HK-2 (cell line): ENCODE measurements at regions not wholly inside any gene's neighbourhood (a gene's known extent, or its start where the extent isn't known, plus 50 kb on each side); places are given as distances from the start of the nearest gene placed in this dataset.

Source experiments
- DNase-seq: peaks from one replicate; pipeline ENCODE4 v3.0.0-alpha.2; 2018; ENCODE audit not compliant: unreplicated experiment

GRCh38 chr7:25395976-25396375, 167.7 kb upstream of the NPVF start:
- DNase-seq = no peak

- DNase-seq = no peak
These were observed 168.4 kb upstream of the NPVF start for GRCh38 chr7:25396668-25397067.

- DNase-seq = no peak
These were observed 170.1 kb upstream of the NPVF start for GRCh38 chr7:25398418-25398817.

- DNase-seq = no peak
These were observed 170.9 kb upstream of the NPVF start for GRCh38 chr7:25399000-25399750.

GRCh38 chr7:25402532-25402931, 174.2 kb upstream of the NPVF start:
- DNase-seq = no peak

- DNase-seq = no peak
These were observed 177.4 kb upstream of the NPVF start for GRCh38 chr7:25405736-25406135.

- no peak for DNase-seq
These were observed 178.8 kb upstream of the NPVF start for GRCh38 chr7:25407053-25407452.

- DNase-seq = no peak
These were observed 179.9 kb upstream of the NPVF start for GRCh38 chr7:25408012-25408687.

- DNase-seq = no peak
These were observed 180.6 kb upstream of the NPVF start for GRCh38 chr7:25408876-25409275.

- no peak for DNase-seq
These were observed 181.8 kb upstream of the NPVF start for GRCh38 chr7:25409897-25410636.

- DNase-seq = no peak
These were observed 192.5 kb upstream of the NPVF start for GRCh38 chr7:25420771-25421170.

- DNase-seq = no peak
These were observed 195.8 kb upstream of the NPVF start for GRCh38 chr7:25424113-25424512.

- DNase-seq = no peak
These were observed 196.6 kb upstream of the NPVF start for GRCh38 chr7:25424855-25425254.

- no peak for DNase-seq
These were observed 199.4 kb upstream of the NPVF start for GRCh38 chr7:25427721-25428120.

GRCh38 chr7:25429731-25430130, 201.4 kb upstream of the NPVF start:
- no peak for DNase-seq

- no peak for DNase-seq
These were observed 202.1 kb upstream of the NPVF start for GRCh38 chr7:25430200-25430931.

- no peak for DNase-seq
These were observed 203.7 kb upstream of the NPVF start for GRCh38 chr7:25431956-25432450.

- DNase-seq = no peak
These were observed 204.5 kb upstream of the NPVF start for GRCh38 chr7:25432807-25433206.

GRCh38 chr7:25436413-25436812, 208.1 kb upstream of the NPVF start:
- no peak for DNase-seq

- DNase-seq = no peak
These were observed 209.0 kb upstream of the NPVF start for GRCh38 chr7:25437308-25437707.

GRCh38 chr7:25444991-25445390, 216.7 kb upstream of the NPVF start:
- DNase-seq = no peak

- no peak for DNase-seq
These were observed 220.0 kb upstream of the NPVF start for GRCh38 chr7:25448301-25448700.
